NAMALWA (cell line): ENCODE measurements at regions not wholly inside any gene's neighbourhood (a gene's known extent, or its start where the extent isn't known, plus 50 kb on each side); places are given as distances from the start of the nearest gene placed in this dataset.
"Not testable (repeated sequence)": the region's sequence is repeated elsewhere in the genome, so short reads cannot be mapped to it uniquely, and the experiment has no call there.

Experiments
- DNase-seq: peaks from one replicate; pipeline ENCODE4 v3.0.0-alpha.2; 2015; ENCODE audit warnings: low spot score

DNA sequence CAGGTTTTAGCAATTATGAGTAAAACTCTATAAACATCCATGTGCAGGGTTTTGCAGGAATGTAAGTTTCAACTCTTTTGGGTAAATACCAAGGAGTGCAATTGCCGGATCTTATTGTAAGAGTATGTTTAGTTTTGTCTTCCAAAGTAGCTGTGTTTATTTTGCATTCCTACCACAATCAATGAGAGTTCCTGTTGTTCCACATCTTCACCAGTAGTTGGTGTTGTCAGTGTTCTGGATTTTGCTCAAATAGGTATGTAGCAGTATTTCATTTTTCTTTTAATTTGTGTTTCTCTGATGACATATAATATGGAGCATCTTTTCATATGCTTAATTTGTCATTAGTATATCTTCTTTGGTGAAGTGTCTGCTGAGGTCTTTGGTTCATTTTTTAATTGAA is 185.1 kb upstream of the GALNT15 start:
- DNase-seq, result peak; percentile 37

DNA sequence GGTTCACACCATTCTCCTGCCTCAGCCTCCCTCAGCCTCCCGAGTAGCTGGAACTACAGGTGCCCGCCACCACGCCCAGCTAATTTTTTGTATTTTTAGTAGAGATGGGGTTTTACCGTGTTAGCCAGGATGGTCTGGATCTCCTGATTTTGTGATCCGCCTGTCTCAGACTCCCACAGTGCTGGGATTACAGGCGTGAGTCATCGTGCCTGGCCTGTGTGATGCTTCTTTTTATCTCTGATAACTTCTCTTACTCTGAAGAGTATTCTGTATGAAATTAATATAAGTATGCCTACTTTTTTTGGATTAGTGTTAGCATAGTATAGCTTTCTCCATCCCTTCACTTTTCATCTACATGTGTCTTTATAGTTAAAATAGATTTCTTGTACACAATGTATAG is 180.8 kb upstream of the GALNT15 start:
- DNase-seq, result not testable (repeated sequence)

DNA sequence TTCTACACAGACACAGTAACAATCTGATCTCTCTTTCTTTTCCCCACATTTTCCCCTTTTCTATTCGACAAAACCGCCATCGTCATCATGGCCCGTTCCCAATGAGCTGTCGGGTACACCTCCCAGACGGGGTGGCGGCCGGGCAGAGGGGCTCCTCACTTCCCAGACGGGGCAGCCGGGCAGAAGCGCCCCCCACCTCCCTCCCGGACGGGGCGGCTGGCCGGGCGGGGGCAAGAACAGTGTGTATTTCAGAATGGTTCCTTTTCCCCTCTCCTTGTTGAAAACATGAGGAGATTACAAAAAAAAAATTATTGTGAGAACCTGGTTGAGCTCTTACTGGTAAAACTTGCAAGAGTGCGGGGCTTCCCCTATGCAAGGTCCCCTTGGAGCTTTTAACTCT is 178.0 kb upstream of the GALNT15 start:
- not testable (repeated sequence) for DNase-seq

DNA sequence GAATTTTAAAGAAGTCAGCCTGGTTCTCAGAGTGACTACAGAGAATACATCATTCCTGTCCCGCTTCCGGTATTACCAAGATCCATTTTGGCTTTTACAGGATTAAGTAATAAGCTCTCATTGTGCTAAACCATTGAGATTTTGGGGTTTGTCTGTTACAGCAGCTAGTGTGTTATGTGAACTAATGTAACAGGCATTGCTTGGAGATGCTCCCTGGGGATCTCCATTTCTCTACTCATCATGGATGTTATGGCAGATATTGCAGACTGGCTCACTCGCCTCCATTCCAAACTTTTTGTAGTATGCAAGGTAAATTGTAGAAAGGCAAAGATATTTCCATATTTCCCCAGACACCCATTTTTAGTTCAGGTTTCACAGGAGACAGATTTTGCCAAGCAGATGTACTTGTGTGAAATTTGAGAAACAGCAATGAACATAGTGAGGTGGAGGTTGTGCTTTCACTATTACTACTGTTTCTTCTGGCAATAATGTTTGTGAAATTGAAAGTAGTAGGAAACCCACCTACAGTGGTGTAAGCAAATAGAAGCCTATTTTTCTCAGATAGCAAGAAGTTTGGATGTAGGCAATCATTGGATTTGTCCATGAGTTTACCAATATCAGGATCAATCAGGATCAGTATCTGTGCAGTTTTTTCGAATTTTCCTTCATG is 177.1 kb upstream of the GALNT15 start:
- no peak for DNase-seq

DNA sequence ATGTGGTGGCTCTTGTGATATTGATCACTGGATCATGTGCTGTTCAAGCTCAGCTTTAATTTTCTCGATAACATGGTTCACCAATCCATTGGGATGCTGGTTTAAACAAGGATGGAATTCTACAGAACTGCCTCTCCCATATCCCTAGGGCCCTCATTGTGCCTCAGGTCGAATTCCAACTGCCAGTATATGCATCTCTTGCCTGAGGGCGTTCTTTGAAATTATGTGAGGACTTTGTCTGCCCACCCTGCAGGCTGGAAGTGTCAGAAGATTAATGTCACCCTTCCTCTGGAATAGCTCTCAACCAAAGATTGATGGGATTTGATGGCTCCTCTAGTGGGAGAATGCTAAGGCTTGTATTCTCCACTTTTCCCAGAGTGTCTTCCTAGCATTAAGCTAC is 175.6 kb upstream of the GALNT15 start:
- DNase-seq, result no peak

DNA sequence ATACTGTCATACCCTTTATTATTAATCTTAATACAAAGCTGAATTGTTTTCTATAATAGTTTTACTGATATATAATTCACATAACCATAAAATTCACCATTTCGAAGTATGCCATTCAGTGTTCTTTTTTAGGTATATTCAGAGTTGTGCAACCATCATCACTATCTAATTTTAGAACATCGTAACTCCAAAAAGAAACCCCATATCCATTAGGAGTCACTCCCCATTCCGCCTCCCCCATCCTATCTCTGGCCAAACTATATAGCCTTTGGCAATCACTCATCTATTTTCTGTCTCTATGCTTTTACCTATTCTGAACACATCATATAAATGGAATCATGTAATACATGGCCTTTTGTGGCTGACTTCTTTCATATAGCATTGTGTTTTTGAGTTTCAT is 169.7 kb upstream of the GALNT15 start:
- DNase-seq, result no peak

DNA sequence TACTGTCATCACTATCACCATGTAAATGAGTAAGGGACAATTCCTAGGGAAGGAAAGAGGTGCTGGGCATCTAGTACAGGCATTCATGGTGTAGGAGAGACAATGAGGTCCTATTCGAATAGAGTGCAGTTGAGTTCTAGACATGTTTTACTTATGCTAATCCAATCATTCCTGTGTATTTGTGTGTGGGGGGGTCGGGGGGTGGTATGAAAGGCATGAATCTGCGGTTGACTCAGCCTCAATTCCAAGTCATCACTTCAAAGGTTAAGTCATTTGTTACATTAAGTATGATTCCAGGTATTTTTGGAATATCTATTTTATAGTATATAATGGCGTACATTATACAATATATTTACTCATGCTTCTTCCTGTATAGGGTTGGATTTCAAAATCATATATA is 163.1 kb upstream of the GALNT15 start:
- DNase-seq, result no peak

DNA sequence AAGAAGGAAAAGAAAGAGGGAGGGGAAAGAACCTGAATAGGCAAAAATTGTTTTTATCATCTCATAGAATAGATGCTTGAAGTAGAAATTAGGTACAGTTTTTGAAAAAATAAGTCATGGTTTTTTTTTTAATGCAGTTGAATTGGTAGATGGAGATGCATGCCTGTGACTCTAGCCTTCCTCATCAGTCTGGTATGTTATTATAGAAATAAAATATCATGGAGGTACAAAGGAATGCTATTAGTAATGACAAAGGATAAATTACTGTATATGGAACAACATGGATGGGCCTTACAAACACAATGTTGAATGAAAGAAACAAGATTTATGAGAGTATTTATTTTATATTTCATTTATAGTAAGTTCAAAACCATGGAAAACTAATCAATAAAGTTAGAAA is 162.4 kb upstream of the GALNT15 start:
- no peak for DNase-seq

DNA sequence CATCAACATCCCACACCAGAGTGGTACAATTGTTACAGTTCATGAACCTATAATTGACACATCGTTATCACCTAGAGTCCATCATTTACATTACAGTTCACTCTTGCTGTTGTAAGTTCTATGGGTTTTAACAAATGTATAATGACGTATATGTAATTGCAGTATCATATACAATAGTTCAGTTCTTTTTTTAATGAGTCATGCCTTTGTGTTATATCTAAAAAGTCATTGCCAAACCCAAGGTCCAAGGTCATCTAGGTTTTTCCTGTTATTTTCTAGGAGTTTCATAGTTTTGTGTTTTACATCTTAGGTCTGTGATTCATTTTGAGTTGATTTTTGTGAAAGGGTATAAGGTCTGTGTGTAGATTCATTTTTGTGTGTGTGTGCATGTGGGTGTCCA is 160.9 kb upstream of the GALNT15 start:
- DNase-seq, result no peak

DNA sequence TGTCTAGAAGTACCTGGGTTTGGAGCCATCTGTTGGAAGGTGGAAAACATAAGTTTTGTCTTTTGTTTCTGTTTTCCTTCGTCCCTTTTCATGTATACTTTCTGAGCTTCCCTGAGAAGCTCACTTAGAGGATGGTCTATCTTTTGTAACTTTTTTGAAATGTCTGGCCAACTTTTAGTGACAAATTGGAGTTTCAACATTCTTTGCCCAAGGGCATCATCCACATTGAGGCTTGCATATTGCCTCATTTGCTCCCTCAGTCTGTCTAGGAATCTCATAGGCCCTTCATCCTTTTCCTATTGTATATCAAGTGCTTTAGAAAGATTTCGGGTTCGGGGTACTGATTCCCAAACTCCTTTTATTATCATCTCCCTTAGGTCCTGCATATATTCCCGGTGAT is 152.7 kb upstream of the GALNT15 start:
- DNase-seq, result not testable (repeated sequence)

DNA sequence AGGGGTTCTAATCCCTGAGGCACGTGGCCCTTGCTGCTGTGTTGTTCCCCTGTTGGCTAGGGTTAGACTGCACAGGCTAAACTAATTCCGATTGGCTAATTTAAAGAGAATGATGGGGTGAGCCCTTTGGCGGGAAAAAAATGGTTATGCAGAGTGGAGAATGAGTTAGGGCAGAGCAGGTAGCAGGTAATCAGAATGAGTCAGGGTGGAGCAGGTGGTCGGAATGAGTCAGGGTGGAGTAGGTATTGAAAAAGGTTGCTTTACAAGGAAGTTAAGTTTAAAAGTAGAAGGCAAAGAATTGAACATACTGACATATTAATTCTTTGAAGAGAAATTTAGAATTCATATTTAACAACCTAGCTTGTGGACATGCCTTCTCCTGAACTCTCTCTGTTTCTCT is 150.6 kb upstream of the GALNT15 start:
- DNase-seq, result not testable (repeated sequence)

DNA sequence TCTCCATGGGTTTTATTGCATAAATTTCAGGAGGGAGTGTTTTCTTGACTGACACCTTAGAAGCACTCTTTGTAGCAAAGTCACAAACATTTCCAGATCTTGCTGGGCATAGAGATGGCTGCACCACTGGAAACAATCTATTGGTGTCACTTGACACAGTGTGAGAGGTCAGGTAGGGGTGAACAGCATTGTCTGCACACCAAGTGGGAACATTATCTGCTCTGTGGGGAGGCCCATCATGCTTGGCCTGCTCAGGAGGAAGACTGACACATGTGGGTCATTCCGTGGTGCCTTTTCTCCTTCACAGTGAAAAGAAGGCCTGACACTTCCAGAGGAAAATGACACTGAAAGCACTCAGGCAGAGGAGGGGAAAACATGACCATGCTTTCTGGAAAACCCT is 149.9 kb upstream of the GALNT15 start:
- no peak for DNase-seq

DNA sequence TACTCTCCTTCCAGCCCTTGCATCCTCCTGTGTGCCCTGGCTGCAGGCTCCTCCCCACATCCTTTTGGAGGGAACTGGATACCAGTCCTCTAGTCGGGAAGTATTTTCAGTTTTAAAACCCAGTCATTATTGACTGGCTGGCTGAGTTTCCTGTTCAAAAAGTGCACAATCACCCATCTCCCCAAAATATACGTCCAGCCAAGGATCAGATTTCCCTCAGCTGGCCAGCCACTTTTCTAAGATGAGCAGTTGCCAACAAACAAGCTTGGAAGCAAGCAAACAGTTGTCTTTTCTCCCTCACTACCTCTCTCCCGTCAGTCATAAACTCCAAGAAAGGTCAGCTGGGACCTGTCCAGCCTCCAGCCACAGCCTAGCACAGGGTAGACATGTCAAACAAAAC is 147.7 kb upstream of the GALNT15 start:
- DNase-seq, result no peak

DNA sequence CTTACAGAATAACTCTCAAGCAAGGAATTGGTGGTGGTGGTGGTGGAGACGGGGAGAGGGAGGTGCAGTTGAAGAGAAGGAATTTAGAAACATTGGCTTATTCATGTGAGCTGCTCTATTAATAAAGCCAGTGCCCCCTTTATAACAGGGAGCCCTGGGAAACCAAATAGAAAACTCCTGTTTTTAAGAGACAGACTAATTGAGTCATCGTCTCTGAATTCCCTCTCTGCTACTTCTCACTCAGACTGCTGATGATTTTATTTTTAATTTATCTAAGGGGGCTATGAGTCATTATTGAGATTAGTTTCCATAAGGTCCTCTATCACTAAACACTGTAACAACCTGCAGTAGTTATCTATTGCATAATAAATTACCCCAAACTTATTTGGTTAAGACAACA is 145.9 kb upstream of the GALNT15 start:
- DNase-seq, result no peak

DNA sequence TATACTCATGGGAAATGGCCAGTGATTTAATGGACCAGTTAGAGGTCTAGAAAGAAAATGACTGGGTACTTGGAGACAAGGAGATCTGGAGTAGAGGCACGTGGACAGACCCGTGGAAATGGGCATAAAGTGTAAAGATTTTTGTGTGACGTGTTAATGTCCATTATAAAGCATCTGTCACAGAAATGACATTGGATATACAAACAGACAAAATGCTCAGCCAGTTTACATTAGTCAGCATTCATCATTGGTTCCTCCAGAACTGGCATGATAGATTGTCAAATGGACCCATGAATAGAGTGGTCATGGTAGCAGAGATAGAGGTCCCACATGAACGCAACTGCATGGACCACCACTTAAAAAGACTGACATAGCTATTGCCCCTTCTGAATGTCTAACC is 144.1 kb upstream of the GALNT15 start:
- no peak for DNase-seq

DNA sequence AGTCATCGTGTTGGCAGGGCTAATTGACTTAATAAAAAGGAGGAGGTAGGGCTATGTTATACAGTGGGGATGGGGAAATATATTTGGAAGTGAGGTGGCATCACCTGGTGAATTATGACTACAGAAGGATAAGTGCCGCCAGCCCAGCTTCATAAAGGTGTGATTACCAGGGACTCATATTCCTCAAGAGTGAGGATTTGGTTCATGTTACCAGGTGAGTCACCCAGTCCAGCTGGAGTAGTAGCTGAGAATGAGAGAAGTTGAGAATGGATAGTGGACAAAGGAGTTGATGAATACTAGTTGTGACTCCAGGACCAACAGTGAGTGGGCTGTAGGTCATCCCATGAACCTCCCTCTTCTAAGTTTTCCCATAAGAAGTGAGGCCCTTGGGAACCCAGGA is 143.0 kb upstream of the GALNT15 start:
- no peak for DNase-seq

DNA sequence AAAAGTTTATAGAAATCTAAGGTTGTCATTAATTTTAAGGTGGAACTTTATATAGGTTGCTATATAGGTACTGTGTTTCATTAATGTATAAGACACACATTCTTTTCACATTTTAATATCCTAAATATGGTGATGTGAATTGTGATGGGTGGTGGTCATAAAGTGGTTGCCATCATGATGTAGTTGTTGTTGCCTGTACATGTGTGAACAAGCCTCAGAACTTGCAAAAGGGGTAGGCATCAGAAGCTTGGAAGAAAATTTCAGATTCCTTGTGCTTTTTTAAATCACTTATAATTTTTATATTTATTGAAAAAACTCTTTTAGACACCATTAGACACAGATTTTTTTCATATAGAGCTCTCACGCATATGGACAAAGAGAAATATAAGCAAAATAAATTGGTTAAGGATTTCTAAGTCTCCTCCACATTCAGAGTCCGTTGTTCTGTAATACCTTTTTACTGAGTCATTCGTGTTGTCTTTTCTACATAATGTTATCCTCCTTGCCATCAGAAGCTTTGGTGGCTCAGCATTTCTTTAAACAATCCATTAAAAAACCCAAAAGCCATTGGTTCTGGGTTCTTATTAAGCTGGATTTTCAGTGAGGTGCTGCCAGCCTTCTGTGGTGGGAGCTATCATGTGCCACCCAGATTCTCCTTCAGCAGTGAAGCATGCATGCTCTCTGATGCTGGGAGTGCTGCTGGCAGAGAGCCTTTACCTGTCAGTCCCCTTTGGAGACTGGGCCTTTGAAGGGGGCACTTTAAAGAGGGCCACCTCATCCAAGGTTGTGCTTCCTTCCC is 140.4 kb upstream of the GALNT15 start:
- no peak for DNase-seq

DNA sequence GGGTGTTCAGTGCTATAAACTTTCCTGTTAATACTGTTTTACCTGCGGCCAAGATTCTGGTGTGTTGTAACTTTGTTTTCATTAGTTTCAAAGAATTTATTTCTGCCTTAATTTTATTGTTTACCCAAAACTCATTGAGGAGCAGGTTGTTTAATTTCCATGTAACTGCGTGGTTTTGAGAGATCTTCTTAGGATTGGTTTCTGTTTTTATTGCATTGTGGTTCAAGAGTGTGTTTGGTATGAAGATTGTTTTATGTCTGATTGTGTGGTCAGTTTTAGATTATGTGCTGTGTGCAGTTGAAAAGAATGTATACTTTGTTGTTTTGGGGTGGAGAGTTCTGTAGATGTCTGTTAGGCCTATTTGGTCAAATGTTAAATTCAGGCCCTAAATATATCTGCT is 133.5 kb upstream of the GALNT15 start:
- no peak for DNase-seq

DNA sequence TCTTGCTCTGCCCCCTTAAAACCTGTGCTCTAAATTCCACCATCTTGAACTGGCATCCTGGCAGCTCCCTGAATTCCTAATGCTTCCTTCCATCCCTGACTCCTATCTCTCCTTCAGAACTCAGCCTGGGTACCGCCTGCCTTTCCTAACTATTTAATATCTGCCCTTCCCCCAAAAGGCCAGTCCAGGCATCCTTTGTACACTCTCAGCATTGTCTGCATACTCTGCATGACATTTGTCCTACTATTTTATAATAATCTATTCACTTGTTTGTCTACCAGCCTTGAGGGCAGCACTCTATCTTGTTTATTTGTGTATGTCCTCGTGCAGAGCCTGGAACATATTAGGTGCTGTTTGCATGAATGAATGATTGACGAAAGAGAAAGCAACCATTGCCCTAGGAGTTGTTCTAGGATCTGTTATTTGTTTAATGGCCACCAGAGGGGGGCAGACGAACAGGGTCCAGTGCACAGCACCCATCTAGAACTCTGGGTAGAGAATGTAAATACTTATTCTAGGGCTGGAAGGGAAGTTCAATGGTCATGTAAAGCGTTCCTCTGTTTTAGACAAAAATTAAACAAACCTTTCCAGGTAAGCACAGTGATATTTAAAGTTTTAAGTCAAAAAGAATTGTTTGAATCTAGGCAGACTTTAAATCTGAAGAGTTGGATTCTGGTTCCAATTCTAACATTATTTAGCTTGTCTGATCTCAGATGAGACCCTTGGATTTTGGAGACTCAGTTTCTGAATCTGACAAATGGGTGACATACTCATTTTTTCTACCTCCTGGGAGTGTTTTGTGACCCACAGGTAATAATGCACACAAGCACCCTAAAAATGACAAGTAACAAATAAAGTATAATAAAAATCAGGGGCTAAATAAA is 125.8 kb upstream of the GALNT15 start:
- DNase-seq, result peak; percentile 82

DNA sequence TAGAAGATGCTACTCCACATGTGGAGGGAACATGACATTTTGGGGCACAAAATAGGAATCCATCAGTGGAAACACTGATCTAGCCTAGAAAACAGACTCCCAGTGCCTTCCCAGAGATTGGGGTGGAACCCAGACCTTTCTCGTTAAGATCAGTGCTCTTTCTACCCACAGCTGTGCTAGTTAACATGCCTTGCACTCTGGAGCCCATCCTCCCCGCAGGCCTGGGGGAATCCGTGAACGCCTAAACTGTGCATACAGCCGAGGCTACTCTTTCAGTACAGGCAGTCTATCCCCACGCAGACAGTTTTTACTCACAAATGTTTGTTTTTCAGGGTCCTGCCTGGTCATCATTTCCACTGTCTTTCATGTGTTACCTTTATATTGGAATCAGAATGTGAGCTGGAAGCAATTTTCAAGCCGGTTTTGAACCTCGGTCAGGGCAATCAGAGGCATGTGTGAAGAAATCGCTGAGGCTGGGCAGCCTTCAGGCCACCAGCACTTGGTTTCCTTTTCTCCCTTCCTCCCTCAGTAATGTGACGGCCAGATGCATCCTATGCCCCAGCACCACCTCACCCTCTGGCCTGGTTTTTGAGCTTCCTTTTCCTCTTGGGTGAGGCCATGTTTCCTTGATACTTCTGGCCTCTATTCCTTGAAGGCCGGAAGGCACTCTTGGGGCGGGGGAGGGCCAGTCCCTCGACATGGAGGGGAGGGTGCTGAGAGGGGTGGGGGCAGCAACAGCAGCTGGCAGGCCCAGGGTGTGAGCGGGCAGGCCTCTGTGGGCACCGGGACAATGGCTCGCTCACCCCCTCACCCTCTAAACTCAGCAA is 123.6 kb upstream of the GALNT15 start:
- DNase-seq, result no peak

DNA sequence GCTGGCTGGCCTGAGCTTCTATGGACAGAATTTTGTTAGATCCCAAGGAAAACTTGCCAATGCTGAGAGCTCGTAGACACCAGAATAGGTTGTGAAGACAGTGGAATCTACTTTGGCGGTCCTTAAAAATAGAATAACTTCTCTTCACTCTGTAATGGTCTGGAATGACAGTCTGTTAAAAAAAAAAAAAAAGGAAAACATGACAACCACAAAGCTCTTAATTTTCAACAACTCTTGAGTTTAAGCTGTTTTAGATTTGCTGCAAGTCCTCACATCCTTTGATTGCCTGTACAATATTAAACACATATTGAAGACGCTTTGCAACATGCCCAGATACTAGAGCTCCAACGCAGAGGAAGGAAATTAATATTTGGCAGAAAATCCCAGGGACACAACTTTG is 122.8 kb upstream of the GALNT15 start:
- no peak for DNase-seq

DNA sequence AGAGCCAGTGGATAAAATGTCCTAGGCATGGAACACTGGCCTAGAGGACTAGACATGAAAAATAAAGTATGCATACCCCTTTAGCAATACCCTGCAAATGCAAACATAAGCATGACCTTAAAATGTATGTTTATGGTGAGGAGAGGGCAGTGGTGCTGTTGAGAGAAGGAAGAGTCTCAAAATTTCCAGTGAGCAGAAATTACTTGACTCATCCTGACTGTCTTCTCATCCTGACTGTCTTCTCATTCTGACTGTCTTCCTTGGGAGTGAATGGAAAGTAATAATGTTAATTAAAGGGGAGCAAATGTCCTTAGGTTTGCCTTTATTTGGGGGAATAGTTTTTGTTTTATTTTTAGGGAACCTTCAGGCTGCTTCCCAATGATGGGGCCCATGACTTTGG is 121.5 kb upstream of the GALNT15 start:
- no peak for DNase-seq
